ENCODE measurements at regions not wholly inside any gene's neighbourhood (a gene's known extent, or its start where the extent isn't known, plus 50 kb on each side); places are given as distances from the start of the nearest gene placed in this dataset.
A peak's percentile ranks its signal among the peaks of the same experiment; 100 is the strongest.

GRCh38 chr1:198937231-198938031, 298.6 kb downstream of the PTPRC start:
- TF ChIP-seq, protein P1, sequence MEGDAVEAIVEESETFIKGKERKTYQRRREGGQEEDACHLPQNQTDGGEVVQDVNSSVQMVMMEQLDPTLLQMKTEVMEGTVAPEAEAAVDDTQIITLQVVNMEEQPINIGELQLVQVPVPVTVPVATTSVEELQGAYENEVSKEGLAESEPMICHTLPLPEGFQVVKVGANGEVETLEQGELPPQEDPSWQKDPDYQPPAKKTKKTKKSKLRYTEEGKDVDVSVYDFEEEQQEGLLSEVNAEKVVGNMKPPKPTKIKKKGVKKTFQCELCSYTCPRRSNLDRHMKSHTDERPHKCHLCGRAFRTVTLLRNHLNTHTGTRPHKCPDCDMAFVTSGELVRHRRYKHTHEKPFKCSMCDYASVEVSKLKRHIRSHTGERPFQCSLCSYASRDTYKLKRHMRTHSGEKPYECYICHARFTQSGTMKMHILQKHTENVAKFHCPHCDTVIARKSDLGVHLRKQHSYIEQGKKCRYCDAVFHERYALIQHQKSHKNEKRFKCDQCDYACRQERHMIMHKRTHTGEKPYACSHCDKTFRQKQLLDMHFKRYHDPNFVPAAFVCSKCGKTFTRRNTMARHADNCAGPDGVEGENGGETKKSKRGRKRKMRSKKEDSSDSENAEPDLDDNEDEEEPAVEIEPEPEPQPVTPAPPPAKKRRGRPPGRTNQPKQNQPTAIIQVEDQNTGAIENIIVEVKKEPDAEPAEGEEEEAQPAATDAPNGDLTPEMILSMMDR (conservative IDR thresholded peaks at IDR 0.05): peak; percentile 19
- Mint-ChIP-seq H3K9me3 (no peaks in the 10 kb centered on the region), H3K4me1 (ENCODE audit: unreplicated experiment) (peaks cover 16% of the 10 kb centered on the region), H3K4me3 (no peak overlapping the region), H3K27ac (peak overlapping the region; percentile 94), H3K36me3 (no peaks in the 10 kb centered on the region), H3K27me3 (no peaks in the 10 kb centered on the region)
- DNase-seq (ENCODE audit: extremely low spot score, unreplicated experiment): no peak

GRCh38 chr1:198939286-198939685, 300.4 kb downstream of the PTPRC start:
- Mint-ChIP-seq H3K4me1 (ENCODE audit: unreplicated experiment) (peaks cover 7% of the 10 kb centered on the region), H3K4me3 (no peak overlapping the region), H3K27me3 (no peaks in the 10 kb centered on the region), H3K36me3 (no peaks in the 10 kb centered on the region), H3K27ac (no peak overlapping the region), H3K9me3 (no peaks in the 10 kb centered on the region)
- DNase-seq (ENCODE audit: extremely low spot score, unreplicated experiment): no peak
- TF ChIP-seq, protein P1 (conservative IDR thresholded peaks at IDR 0.05): no peak

DNA sequence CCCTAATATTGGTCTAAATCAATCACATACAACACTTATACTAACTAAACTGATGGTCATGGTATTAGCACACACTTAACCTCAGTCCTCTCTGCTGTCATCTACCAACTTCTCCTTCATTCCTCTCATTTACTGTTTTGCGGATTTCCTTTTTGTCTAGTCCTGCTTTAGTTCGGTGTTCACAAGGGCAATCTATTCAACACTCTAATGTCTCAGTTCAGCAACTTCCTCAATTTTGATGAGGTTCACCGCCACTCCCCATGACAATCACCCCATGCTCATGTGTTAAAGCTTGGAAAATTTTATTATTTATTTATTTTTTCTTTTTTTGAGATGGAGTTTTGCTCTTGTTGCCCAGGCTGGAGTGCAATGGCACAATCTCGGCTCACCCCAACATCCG, 301.1 kb downstream of the PTPRC start:
- no peak for DNase-seq (ENCODE audit: extremely low spot score, unreplicated experiment)
- Mint-ChIP-seq H3K27ac (no peak overlapping the region), H3K27me3 (no peaks in the 10 kb centered on the region), H3K9me3 (no peaks in the 10 kb centered on the region), H3K4me3 (no peak overlapping the region), H3K4me1 (ENCODE audit: unreplicated experiment) (peaks cover 7% of the 10 kb centered on the region), H3K36me3 (no peaks in the 10 kb centered on the region)
- TF ChIP-seq, protein P1 (conservative IDR thresholded peaks at IDR 0.05): no peak

- Mint-ChIP-seq H3K27me3 (no peaks in the 10 kb centered on the region), H3K4me1 (ENCODE audit: unreplicated experiment) (peaks cover 3% of the 10 kb centered on the region), H3K4me3 (no peak overlapping the region), H3K27ac (no peak overlapping the region), H3K9me3 (no peaks in the 10 kb centered on the region), H3K36me3 (no peaks in the 10 kb centered on the region)
- TF ChIP-seq, protein P1 (conservative IDR thresholded peaks at IDR 0.05): no peak
- DNase-seq (ENCODE audit: extremely low spot score, unreplicated experiment): no peak
Observed at GRCh38 chr1:198942466-198942865, 303.6 kb downstream of the PTPRC start.

GRCh38 chr1:198943484-198944187, 304.8 kb downstream of the PTPRC start:
- no peaks in the 10 kb centered on the region for H3K4me1 Mint-ChIP-seq (ENCODE audit: unreplicated experiment)
- H3K27ac Mint-ChIP-seq: no peak overlapping the region
- no peaks in the 10 kb centered on the region for H3K9me3 Mint-ChIP-seq
- H3K36me3 Mint-ChIP-seq: no peaks in the 10 kb centered on the region
- no peaks in the 10 kb centered on the region for H3K27me3 Mint-ChIP-seq
- no peak for DNase-seq (ENCODE audit: extremely low spot score, unreplicated experiment)
- TF ChIP-seq, protein P1 (conservative IDR thresholded peaks at IDR 0.05): no peak
- H3K4me3 Mint-ChIP-seq: no peak overlapping the region

Data from type B pancreatic cell (in vitro differentiated cells).